OCI-LY3 (cell line): ENCODE measurements at regions not wholly inside any gene's neighbourhood (a gene's known extent, or its start where the extent isn't known, plus 50 kb on each side); places are given as distances from the start of the nearest gene placed in this dataset.

Experiments
- H2AFZ ChIP-seq: fragments of 200-600, 300-600 bp; shearing (Covaris generic); 2 replicates; pipeline ENCODE4 v1.6.0; 2014; ENCODE audit warnings: antibody characterized with exemption, low read depth, low read length
- H3K27ac ChIP-seq: fragments of 200-600, 300-600 bp; sonication (generic); 2 replicates; pipeline ENCODE4 v1.5.1; 2014; ENCODE audit warnings: mild to moderate bottlenecking, low read length, moderate library complexity, mixed read lengths
- H3K27me3 ChIP-seq: fragments of 200-600, 300-600 bp; sonication (generic); 2 replicates; pipeline ENCODE4 v1.6.1; 2014; ENCODE audit warnings: low read depth, low read length, mixed read lengths
- H3K36me3 ChIP-seq: fragments of 200-600, 300-600 bp; sonication (generic); replicated peaks from 2 replicates; pipeline ENCODE3; 2014; ENCODE audit warnings: low read depth, low read length, mixed read lengths
- H3K4me1 ChIP-seq: fragments of 300-600, 200-600 bp; sonication (generic); 2 replicates; pipeline ENCODE4 v1.6.1; 2014; ENCODE audit warnings: low read length, mixed read lengths
- H3K4me2 ChIP-seq: fragments of 200-600, 300-600 bp; sonication (generic); 2 replicates; pipeline ENCODE4 v1.6.1; 2014; ENCODE audit warnings: low read length, mixed read lengths
- H3K4me3 ChIP-seq: fragments of 300-600, 200-600 bp; sonication (generic); 2 replicates; pipeline ENCODE4 v1.5.1; 2014; ENCODE audit warnings: antibody characterized with exemption, mild to moderate bottlenecking, low read length, moderate library complexity
- H3K79me2 ChIP-seq: fragments of 300-600, 200-600 bp; shearing (Covaris generic); 2 replicates; pipeline ENCODE4 v1.6.1; 2014; ENCODE audit warnings: mild to moderate bottlenecking, low read length, mixed read lengths
- H3K9ac ChIP-seq: fragments of 300-600, 200-600 bp; shearing (Covaris generic); 2 replicates; pipeline ENCODE4 v1.6.0; 2014; ENCODE audit warnings: mild to moderate bottlenecking, low read length, moderate library complexity
- H3K9me3 ChIP-seq: fragments of 200-600, 300-600 bp; shearing (Covaris generic); 2 replicates; pipeline ENCODE4 v1.6.1; 2014; ENCODE audit warnings: low read length, mixed read lengths; ENCODE audit not compliant: insufficient read depth
- H4K20me1 ChIP-seq: fragments of 200-600, 300-600 bp; sonication (generic); 2 replicates; pipeline ENCODE4 v1.6.1; 2016; ENCODE audit warnings: low read length, mixed read lengths; ENCODE audit not compliant: insufficient read depth
- CTCF ChIP-seq: fragments of 200-600, 300-600 bp; sonication (generic); IDR thresholded peaks from 2 replicates; pipeline ENCODE4 v1.5.1; 2014; ENCODE audit warnings: antibody characterized with exemption, low read length, low read depth
- EZH2phosphoT487 ChIP-seq: fragments of 200-600 bp; shearing (Covaris generic); IDR thresholded peaks from 2 replicates; pipeline ENCODE4 v1.6.1; 2018; ENCODE audit warnings: antibody characterized with exemption, mixed run types, low read depth

- no peak overlapping the region for H3K27ac ChIP-seq
- H3K79me2 ChIP-seq = no peaks in the 10 kb centered on the region
- H3K27me3 ChIP-seq = no peaks in the 10 kb centered on the region
- TF ChIP-seq CTCF (no peak), EZH2phosphoT487 (no peak)
- no peak overlapping the region for H3K9ac ChIP-seq
- no peak overlapping the region for H3K4me2 ChIP-seq
- H3K4me3 ChIP-seq = no peak overlapping the region
- no peak overlapping the region for H2AFZ ChIP-seq
- H3K36me3 ChIP-seq = no peaks in the 10 kb centered on the region
- H3K9me3 ChIP-seq = no peaks in the 10 kb centered on the region
- no peaks in the 10 kb centered on the region for H4K20me1 ChIP-seq
- H3K4me1 ChIP-seq = no peaks in the 10 kb centered on the region
Observed at GRCh38 chr2:226158940-226159339, 640.7 kb downstream of the IRS1 start.

DNA sequence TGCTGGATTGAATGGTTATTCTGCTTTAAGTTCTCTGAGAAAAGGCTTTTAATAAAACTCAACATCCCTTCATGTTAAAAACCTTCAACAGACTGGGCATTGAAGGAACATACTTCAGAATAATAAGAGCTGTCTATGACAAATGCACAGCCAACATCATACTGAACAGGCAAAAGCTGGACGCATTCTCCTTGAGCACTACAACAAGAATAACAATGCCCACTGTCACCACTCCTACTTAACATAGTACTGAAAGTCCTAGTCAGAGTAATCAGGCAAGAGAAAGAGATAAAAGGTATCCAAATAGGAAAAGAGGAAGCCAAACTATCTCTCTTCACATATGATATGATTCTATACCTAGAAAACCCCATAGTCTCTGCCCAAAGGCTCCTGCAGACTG lies 641.4 kb downstream of the IRS1 start:
- H3K4me1 ChIP-seq = no peaks in the 10 kb centered on the region
- no peak overlapping the region for H3K9ac ChIP-seq
- H3K27me3 ChIP-seq = no peaks in the 10 kb centered on the region
- H3K4me3 ChIP-seq = no peak overlapping the region
- no peaks in the 10 kb centered on the region for H3K9me3 ChIP-seq
- no peak overlapping the region for H3K27ac ChIP-seq
- H3K36me3 ChIP-seq = no peaks in the 10 kb centered on the region
- H3K79me2 ChIP-seq = no peaks in the 10 kb centered on the region
- H3K4me2 ChIP-seq = no peak overlapping the region
- no peaks in the 10 kb centered on the region for H4K20me1 ChIP-seq
- H2AFZ ChIP-seq = no peak overlapping the region
- TF ChIP-seq EZH2phosphoT487 (no peak), CTCF (no peak)

GRCh38 chr2:226155093-226155875 lies 644.3 kb downstream of the IRS1 start:
- H3K79me2 ChIP-seq = no peaks in the 10 kb centered on the region
- no peaks in the 10 kb centered on the region for H3K9me3 ChIP-seq
- no peaks in the 10 kb centered on the region for H4K20me1 ChIP-seq
- H3K4me3 ChIP-seq = no peak overlapping the region
- no peak overlapping the region for H3K27ac ChIP-seq
- H3K4me2 ChIP-seq = no peak overlapping the region
- H3K36me3 ChIP-seq = no peaks in the 10 kb centered on the region
- H3K9ac ChIP-seq = no peak overlapping the region
- TF ChIP-seq CTCF = no peak
- no peak for TF ChIP-seq EZH2phosphoT487
- no peak overlapping the region for H2AFZ ChIP-seq
- H3K27me3 ChIP-seq = no peaks in the 10 kb centered on the region
- no peaks in the 10 kb centered on the region for H3K4me1 ChIP-seq

DNA sequence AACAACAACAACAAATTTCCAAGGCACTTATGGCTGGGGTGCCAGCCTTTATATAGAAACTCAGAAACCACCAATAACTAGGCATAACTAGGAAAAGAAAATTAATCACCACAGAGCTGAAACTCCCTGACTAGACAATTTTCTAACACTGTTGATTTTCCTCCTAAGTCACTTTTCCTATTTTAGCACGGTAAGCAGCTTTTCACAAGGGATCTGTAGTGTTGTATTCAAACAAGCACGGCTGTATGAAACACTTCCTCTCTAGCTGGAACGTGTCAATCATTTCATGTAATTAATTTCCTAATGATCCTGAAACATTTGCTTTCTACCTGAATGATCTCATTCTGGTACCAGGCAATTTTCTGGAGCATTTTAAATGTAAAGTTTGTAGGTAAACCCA lies 645.0 kb downstream of the IRS1 start:
- no peak overlapping the region for H3K4me3 ChIP-seq
- H3K27ac ChIP-seq = no peak overlapping the region
- TF ChIP-seq CTCF (no peak), EZH2phosphoT487 (no peak)
- no peaks in the 10 kb centered on the region for H3K9me3 ChIP-seq
- H2AFZ ChIP-seq = no peak overlapping the region
- no peaks in the 10 kb centered on the region for H3K79me2 ChIP-seq
- H3K36me3 ChIP-seq = no peaks in the 10 kb centered on the region
- no peaks in the 10 kb centered on the region for H3K27me3 ChIP-seq
- H3K4me2 ChIP-seq = no peak overlapping the region
- H3K9ac ChIP-seq = no peak overlapping the region
- no peaks in the 10 kb centered on the region for H3K4me1 ChIP-seq
- no peaks in the 10 kb centered on the region for H4K20me1 ChIP-seq
